Spleen (tissue), 11 donors: ENCODE measurements at regions not wholly inside any gene's neighbourhood (a gene's known extent, or its start where the extent isn't known, plus 50 kb on each side); places are given as distances from the start of the nearest gene placed in this dataset.

ENCODE experiments used
- DNase-seq: peaks from one replicate; pipeline ENCODE4 v3.0.0-alpha.2; 2020
- H3K27ac ChIP-seq, 8 donors: fragments of 200-600 bp; sonication (generic) in 7 of 8; 1 replicate in 4 of 8; 2 replicates in 4 of 8; pipeline versions ENCODE4 v1.5.0 to v1.8.0; 2016 to 2021; ENCODE audit warnings: inconsistent platforms in 4 of 8, mild to moderate bottlenecking in 4 of 8, moderate library complexity in 1 of 8
- H3K27me3 ChIP-seq, 7 donors: fragments of 200-600 bp; sonication (generic) in 6 of 7; replicated peaks in 1 of 7; 1 replicate in 4 of 7; 2 replicates in 3 of 7; pipeline versions ENCODE4 v1.5.0 to v1.8.0; 2016 to 2021; ENCODE audit warnings: inconsistent platforms in 3 of 7, mild to moderate bottlenecking in 1 of 7
- H3K36me3 ChIP-seq, 6 donors: fragments of 200-600 bp; sonication (generic) in 5 of 6; 1 replicate in 4 of 6; 2 replicates in 2 of 6; pipeline versions ENCODE4 v1.5.0 to v1.8.0; 2016 to 2021; ENCODE audit warnings: inconsistent platforms in 2 of 6
- H3K4me1 ChIP-seq, 6 donors: fragments of 200-600 bp; sonication (generic) in 5 of 6; 1 replicate in 3 of 6; 2 replicates in 3 of 6; pipeline versions ENCODE4 v1.5.0 to v1.8.0; 2016 to 2021; ENCODE audit warnings: inconsistent platforms in 3 of 6
- H3K4me3 ChIP-seq, 8 donors: fragments of 200-600 bp; sonication (generic) in 7 of 8; 1 replicate in 4 of 8; 2 replicates in 4 of 8; pipeline versions ENCODE4 v1.5.0 to v1.8.0; 2016 to 2021; ENCODE audit warnings: inconsistent platforms in 4 of 8, mild to moderate bottlenecking in 4 of 8, moderate library complexity in 2 of 8
- H3K9me3 ChIP-seq, 8 donors: fragments of 200-600 bp; sonication (generic) in 7 of 8; 1 replicate in 4 of 8; 2 replicates in 4 of 8; pipeline versions ENCODE4 v1.5.0 to v1.8.0; 2016 to 2021; ENCODE audit warnings: inconsistent platforms in 4 of 8
- POLR2A ChIP-seq, 3 donors: fragments of 450-650 bp; IDR thresholded peaks; one replicate each; pipeline ENCODE4 v1.5.1; 2017; ENCODE audit warnings: antibody characterized with exemption in 3 of 3, mild to moderate bottlenecking in 1 of 3
- POLR2AphosphoS5 ChIP-seq, 3 donors: sonication (generic); formaldehyde crosslinking; IDR thresholded peaks; one replicate each; pipeline ENCODE4 v1.5.1; 2017; ENCODE audit warnings: antibody characterized with exemption in 3 of 3
- WGBS, 5 donors: extraction: QIAGEN DNeasy Blood & Tissue Kit in 3 of 5; methylation state at CpG; one replicate each; pipeline versions ENCODE4 v1.1.5 to v1.1.7; 2013 to 2018; 5-methylcytosine and 5-hydroxymethylcytosine counted together
- intact Hi-C: fragments of 100-400 bp; cut with DNase I; formaldehyde crosslinking; loops from one replicate; pipeline ENCODE4 v1.15.0; 2023; ENCODE audit warnings: low total_unique reads
- TF ChIP-seq, protein P1 (sequence below), 11 experiments: fragments of 200-600 bp in 7 of 11; fragments of 450-650 bp in 4 of 11; sonication (generic) in 4 of 11; IDR thresholded peaks in 8 of 11; conservative IDR thresholded peaks in 3 of 11; 1 replicate in 7 of 11; 2 replicates in 4 of 11; pipeline versions ENCODE4 v1.4.0 to v1.8.0; 2016 to 2021; ENCODE audit warnings: antibody characterized with exemption in 11 of 11, inconsistent platforms in 4 of 11, mild to moderate bottlenecking in 1 of 11
- donor health status: healthy with polysubstance abuse.
- donor health status: DM: no; HTN: no; CAD: no; lungs with moderate emphysema.
- donor health status: DM: no; HTN: no; CAD: no.
- donor health status: Bipolar disorder and iron deficiency.
- donor health status: healthy.
- donor health status: DM: no; HTN: no; CAD: no.
- donor health status: DM: yes; HTN: yes; CAD: no.

DNA sequence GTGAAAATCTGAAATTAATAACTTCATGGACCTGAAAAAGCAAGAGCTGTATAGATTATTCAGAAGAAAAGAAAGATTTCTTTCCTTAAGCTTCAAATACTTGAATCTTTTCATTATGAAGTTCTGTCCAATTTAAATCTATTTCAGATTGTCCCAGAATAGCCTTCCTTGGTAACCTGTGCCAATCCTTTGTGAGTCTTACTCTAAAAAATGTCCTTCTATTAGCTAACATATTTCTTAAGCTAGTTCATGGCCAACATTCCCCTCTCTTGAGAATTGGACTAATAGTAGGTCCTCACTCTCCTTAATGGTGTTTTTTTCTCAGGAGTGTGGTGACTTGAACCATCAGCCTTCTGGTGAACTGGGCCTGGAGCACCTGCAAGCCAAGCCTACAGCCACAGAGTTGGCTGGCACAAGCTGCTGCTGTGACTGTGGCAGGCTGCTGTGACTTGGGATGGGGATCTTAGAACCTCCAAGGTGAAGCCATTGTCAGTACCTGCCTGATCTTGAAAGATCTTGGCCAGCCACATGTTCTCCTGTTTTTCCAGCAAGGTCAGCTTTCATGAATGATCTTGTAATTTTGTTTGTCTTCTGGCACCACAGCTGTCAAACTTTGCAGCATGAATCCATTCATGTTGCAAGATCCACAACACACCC lies 262.6 kb upstream of the MAP3K1 start:
- Histone ChIP-seq H3K4me1 (peaks cover 0 to 18% (median 10%) of the 10 kb centered on the region in 6 donors), H3K36me3 (no peaks in the 10 kb centered on the region), H3K9me3 (no peaks in the 10 kb centered on the region), H3K4me3 (no peak overlapping the region), H3K27me3 (no peaks in the 10 kb centered on the region), H3K27ac (no peak overlapping the region)
- intact Hi-C loops: no loop called here
- DNase-seq: no peak
- no peak for TF ChIP-seq POLR2A (IDR thresholded peaks at IDR 0.05)
- TF ChIP-seq POLR2AphosphoS5 (IDR thresholded peaks at IDR 0.05): no peak
- TF ChIP-seq, protein P1, sequence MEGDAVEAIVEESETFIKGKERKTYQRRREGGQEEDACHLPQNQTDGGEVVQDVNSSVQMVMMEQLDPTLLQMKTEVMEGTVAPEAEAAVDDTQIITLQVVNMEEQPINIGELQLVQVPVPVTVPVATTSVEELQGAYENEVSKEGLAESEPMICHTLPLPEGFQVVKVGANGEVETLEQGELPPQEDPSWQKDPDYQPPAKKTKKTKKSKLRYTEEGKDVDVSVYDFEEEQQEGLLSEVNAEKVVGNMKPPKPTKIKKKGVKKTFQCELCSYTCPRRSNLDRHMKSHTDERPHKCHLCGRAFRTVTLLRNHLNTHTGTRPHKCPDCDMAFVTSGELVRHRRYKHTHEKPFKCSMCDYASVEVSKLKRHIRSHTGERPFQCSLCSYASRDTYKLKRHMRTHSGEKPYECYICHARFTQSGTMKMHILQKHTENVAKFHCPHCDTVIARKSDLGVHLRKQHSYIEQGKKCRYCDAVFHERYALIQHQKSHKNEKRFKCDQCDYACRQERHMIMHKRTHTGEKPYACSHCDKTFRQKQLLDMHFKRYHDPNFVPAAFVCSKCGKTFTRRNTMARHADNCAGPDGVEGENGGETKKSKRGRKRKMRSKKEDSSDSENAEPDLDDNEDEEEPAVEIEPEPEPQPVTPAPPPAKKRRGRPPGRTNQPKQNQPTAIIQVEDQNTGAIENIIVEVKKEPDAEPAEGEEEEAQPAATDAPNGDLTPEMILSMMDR (IDR thresholded peaks at IDR 0.05 in 8 of 11, conservative IDR thresholded peaks at IDR 0.05 in 3 of 11): no peak

DNA sequence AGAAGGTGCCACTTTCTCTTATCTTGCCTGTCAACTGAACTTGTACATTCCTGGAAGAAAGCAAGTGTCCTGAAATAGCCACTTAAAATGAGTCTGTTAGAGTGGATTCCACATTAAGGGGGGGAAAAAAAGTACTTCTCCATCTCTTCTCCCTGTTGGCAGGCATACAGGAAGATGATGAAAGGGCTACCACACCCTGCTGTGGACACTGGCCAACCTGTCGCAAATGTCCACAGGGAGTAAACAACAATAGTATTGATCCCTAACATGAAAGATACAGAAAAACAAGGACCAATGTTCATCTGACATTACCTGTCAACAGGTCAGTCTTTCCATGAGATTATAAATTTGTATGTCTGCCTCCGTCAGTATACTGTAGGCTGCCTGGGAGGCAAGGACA lies 265.1 kb upstream of the MAP3K1 start:
- TF ChIP-seq POLR2AphosphoS5 (IDR thresholded peaks at IDR 0.05) (no peak), POLR2A (IDR thresholded peaks at IDR 0.05) (no peak)
- TF ChIP-seq, protein P1 (IDR thresholded peaks at IDR 0.05 in 8 of 11, conservative IDR thresholded peaks at IDR 0.05 in 3 of 11): no peak
- no peak overlapping the region for H3K4me3 ChIP-seq
- H3K27ac ChIP-seq: peak overlapping the region in 1 of 8 donors; percentile 48
- no peaks in the 10 kb centered on the region for H3K9me3 ChIP-seq
- H3K27me3 ChIP-seq: no peaks in the 10 kb centered on the region
- peaks cover 0 to 18% (median 10%) of the 10 kb centered on the region in 6 donors for H3K4me1 ChIP-seq
- DNase-seq: no peak
- WGBS, 5 donors: 57 to 83% (median 71%) methylated on average over 2 of the region's 2 CpGs
- H3K36me3 ChIP-seq: no peaks in the 10 kb centered on the region
- intact Hi-C loops: no loop called here

DNA sequence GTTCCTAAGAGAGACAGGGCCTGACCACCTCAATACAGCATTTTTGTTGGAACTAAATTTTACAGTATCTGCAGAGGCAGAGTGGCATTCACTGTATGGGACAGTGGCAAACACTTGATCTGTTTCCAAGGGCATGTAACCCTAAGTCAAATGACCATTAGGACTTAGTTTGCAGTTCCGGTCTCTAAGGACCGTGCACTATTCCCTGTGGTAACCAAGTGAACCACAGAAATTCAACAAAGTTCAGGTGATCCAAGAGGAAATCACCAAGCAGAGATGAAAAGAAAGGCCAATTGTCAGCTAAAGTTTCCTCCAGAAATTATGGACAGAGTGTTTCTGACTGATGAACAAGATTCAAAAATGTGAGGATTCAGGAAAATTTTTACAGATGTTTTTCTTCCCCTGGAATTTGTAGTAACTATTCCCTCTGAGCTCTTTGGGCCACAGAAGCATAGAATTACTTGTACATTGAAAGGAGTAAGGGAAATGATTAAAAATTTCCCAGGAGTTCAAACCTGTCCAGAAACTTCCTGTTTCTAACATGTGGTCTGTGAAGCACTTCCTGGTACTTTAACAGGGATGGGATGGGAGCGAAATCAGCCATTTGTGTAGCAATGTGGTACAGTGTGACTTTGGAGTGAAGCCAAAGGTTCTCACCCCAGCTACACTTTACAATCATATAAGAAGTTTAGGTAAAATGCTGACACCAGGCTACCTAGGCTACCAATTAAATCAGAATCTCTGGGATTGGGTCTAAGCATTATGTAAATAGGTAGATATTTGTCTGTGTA lies 266.1 kb upstream of the MAP3K1 start:
- TF ChIP-seq POLR2AphosphoS5 (IDR thresholded peaks at IDR 0.05) (no peak), POLR2A (IDR thresholded peaks at IDR 0.05) (no peak)
- TF ChIP-seq, protein P1 (IDR thresholded peaks at IDR 0.05 in 8 of 11, conservative IDR thresholded peaks at IDR 0.05 in 3 of 11): no peak
- Histone ChIP-seq H3K4me1 (peaks cover 0 to 22% (median 10%) of the 10 kb centered on the region in 6 donors), H3K27ac (peak overlapping the region in 1 of 8 donors; percentile 48), H3K36me3 (no peaks in the 10 kb centered on the region), H3K27me3 (no peaks in the 10 kb centered on the region), H3K4me3 (no peak overlapping the region), H3K9me3 (no peaks in the 10 kb centered on the region)
- whole genome bisulfite sequencing, 5 donors: 69 to 81% (median 73%) methylated on average over 3 of the region's 3 CpGs
- DNase-seq: no peak
- intact Hi-C loops: no loop called here

DNA sequence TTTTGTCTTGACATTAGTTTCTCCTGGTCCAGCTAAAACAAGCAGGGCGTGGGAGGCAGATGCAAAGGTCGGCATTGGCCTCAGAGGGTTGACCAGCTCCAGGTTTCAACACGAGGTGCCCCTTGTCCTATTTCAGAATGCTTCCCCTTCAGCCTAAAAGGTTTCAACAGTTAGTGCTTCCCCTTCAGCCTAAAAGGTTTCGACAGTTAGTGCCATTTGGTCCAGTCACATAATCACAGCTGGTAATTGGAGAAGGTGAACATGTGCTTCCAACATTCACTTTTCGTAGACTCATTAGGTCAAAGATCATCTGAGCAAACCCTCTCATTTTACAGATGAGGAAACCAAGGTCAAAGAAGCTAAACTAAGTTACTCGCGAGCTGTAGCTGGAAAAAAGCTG lies 270.3 kb upstream of the MAP3K1 start:
- Histone ChIP-seq H3K9me3 (no peaks in the 10 kb centered on the region), H3K4me3 (no peak overlapping the region), H3K36me3 (no peaks in the 10 kb centered on the region), H3K4me1 (peaks cover 0 to 19% (median 8%) of the 10 kb centered on the region in 6 donors), H3K27me3 (no peaks in the 10 kb centered on the region), H3K27ac (peak overlapping the region in 2 of 8 donors; percentile 21 to 47)
- intact Hi-C loops: no loop called here
- WGBS, 5 donors: 61 to 85% (median 77%) methylated on average over 7 of the region's 7 CpGs
- DNase-seq: no peak
- TF ChIP-seq POLR2AphosphoS5 (IDR thresholded peaks at IDR 0.05) (no peak), POLR2A (IDR thresholded peaks at IDR 0.05) (no peak)
- TF ChIP-seq, protein P1 (IDR thresholded peaks at IDR 0.05 in 8 of 11, conservative IDR thresholded peaks at IDR 0.05 in 3 of 11): no peak
